Osteocyte (in vitro differentiated cells): ENCODE measurements at regions not wholly inside any gene's neighbourhood (a gene's known extent, or its start where the extent isn't known, plus 50 kb on each side); places are given as distances from the start of the nearest gene placed in this dataset.

Source experiments
- DNase-seq: peaks from one replicate; pipeline ENCODE4 v3.0.0; 2021; ENCODE audit warnings: mixed read lengths; ENCODE audit not compliant: unreplicated experiment; ENCODE audit errors: extremely low spot score
- H3K27ac Mint-ChIP-seq: one replicate; pipeline ENCODE4 v1.8.0; 2021; ENCODE audit warnings: mild to moderate bottlenecking, mixed read lengths; ENCODE audit not compliant: unreplicated experiment
- H3K27me3 Mint-ChIP-seq: one replicate; pipeline ENCODE4 v1.8.0; 2021; ENCODE audit warnings: mixed read lengths; ENCODE audit not compliant: unreplicated experiment
- H3K36me3 Mint-ChIP-seq: one replicate; pipeline ENCODE4 v1.8.0; 2021; ENCODE audit warnings: mixed read lengths; ENCODE audit not compliant: unreplicated experiment
- H3K4me1 Mint-ChIP-seq: one replicate; pipeline ENCODE4 v1.8.0; 2021; ENCODE audit warnings: mixed read lengths; ENCODE audit not compliant: unreplicated experiment
- H3K4me3 Mint-ChIP-seq: one replicate; pipeline ENCODE4 v1.8.0; 2021; ENCODE audit warnings: mild to moderate bottlenecking, moderate library complexity, mixed read lengths; ENCODE audit not compliant: unreplicated experiment
- H3K9me3 Mint-ChIP-seq: one replicate; pipeline ENCODE4 v1.8.0; 2021; ENCODE audit warnings: mixed read lengths; ENCODE audit not compliant: unreplicated experiment
- CTCF ChIP-seq: fragments of 200-600 bp; sonication (generic); IDR thresholded peaks from 2 replicates; pipeline ENCODE4 v1.5.0; 2021; ENCODE audit warnings: antibody characterized with exemption, mild to moderate bottlenecking, moderate library complexity

- Mint-ChIP-seq H3K27ac (no peak overlapping the region), H3K27me3 (peaks cover 3% of the 10 kb centered on the region), H3K9me3 (no peaks in the 10 kb centered on the region), H3K4me1 (no peaks in the 10 kb centered on the region), H3K36me3 (no peaks in the 10 kb centered on the region), H3K4me3 (no peak overlapping the region)
- DNase-seq: no peak
- TF ChIP-seq CTCF: no peak
These were observed 634.9 kb downstream of the EPHA4 start for GRCh38 chr2:220937245-220937644.

GRCh38 chr2:220940646-220941045 lies 631.5 kb downstream of the EPHA4 start:
- DNase-seq: no peak
- H3K4me3 Mint-ChIP-seq: no peak overlapping the region
- H3K27ac Mint-ChIP-seq: no peak overlapping the region
- H3K36me3 Mint-ChIP-seq: no peaks in the 10 kb centered on the region
- peaks cover 3% of the 10 kb centered on the region for H3K27me3 Mint-ChIP-seq
- H3K4me1 Mint-ChIP-seq: no peaks in the 10 kb centered on the region
- no peaks in the 10 kb centered on the region for H3K9me3 Mint-ChIP-seq
- no peak for TF ChIP-seq CTCF

DNA sequence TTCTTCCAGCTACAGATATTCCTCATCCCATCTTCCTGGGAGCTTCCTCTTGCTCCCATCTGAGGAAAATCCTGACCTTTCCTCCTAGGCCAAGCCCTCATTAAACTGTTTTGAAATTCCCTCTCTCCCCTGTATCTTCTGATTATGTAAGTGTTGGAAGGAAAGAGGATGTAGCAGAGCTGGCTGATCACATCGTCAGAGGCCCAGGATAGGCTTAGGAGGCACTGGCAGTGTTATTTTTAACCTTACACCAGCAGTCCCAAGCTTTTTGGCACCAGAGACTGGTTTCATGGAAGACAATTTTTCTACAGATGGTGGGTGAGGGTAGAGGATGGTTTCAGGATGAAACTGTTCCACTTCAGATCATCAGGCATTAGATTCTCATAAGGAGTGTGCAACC lies 630.4 kb downstream of the EPHA4 start:
- DNase-seq: no peak
- no peak overlapping the region for H3K4me3 Mint-ChIP-seq
- no peak overlapping the region for H3K27ac Mint-ChIP-seq
- no peaks in the 10 kb centered on the region for H3K4me1 Mint-ChIP-seq
- peaks cover 3% of the 10 kb centered on the region for H3K27me3 Mint-ChIP-seq
- no peaks in the 10 kb centered on the region for H3K9me3 Mint-ChIP-seq
- H3K36me3 Mint-ChIP-seq: no peaks in the 10 kb centered on the region
- TF ChIP-seq CTCF: no peak

DNA sequence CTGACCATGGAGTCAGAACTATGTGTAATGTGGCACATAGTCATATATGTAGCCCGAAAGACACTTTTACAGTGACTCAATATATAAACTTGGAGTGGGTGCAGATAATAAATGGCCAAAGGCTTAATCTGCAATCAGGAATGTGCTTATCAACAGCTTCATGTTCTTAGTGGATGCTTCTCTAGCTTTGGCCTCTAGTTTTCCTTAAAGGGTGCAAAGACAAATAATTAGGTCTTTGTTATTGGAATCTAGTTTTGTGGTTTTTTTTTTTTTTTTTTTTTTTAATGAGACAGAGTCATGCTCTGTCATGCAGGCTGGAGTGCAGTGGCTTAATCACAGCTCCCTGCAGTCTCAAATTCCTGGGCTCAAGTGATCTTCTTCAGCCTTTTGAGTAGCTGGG lies 625.6 kb downstream of the EPHA4 start:
- no peak overlapping the region for H3K4me3 Mint-ChIP-seq
- H3K27me3 Mint-ChIP-seq: no peaks in the 10 kb centered on the region
- H3K4me1 Mint-ChIP-seq: no peaks in the 10 kb centered on the region
- no peaks in the 10 kb centered on the region for H3K9me3 Mint-ChIP-seq
- H3K36me3 Mint-ChIP-seq: no peaks in the 10 kb centered on the region
- DNase-seq: no peak
- no peak for TF ChIP-seq CTCF
- H3K27ac Mint-ChIP-seq: no peak overlapping the region

- no peaks in the 10 kb centered on the region for H3K27me3 Mint-ChIP-seq
- no peak for TF ChIP-seq CTCF
- H3K9me3 Mint-ChIP-seq: peaks cover 4% of the 10 kb centered on the region
- no peaks in the 10 kb centered on the region for H3K36me3 Mint-ChIP-seq
- no peaks in the 10 kb centered on the region for H3K4me1 Mint-ChIP-seq
- no peak for DNase-seq
- no peak overlapping the region for H3K4me3 Mint-ChIP-seq
- H3K27ac Mint-ChIP-seq: no peak overlapping the region
These were observed 623.5 kb downstream of the EPHA4 start for GRCh38 chr2:220948579-220948978.
